Lung (tissue), 11 donors: ENCODE measurements at regions not wholly inside any gene's neighbourhood (a gene's known extent, or its start where the extent isn't known, plus 50 kb on each side); places are given as distances from the start of the nearest gene placed in this dataset.

Experiments
- ATAC-seq: fragments of 200-7000 bp; cut with Tn5 transposase; one replicate; pipeline ENCODE4 v1.9.1; 2020; ENCODE audit warnings: moderate number of reproducible peaks; ENCODE audit not compliant: insufficient read depth, low FRiP score
- DNase-seq, 3 donors: peaks; one replicate each; pipeline ENCODE4 v3.0.0-alpha.2; 2013 to 2017
- H3K27ac ChIP-seq, 2 donors: one replicate each; pipeline ENCODE4 v1.5.1; 2013; ENCODE audit warnings: mild to moderate bottlenecking in 2 of 2, moderate library complexity in 2 of 2, control low read depth in 1 of 2, inconsistent platforms in 1 of 2, low read depth in 1 of 2, low read length in 1 of 2
- H3K27me3 ChIP-seq, 3 donors: one replicate each; pipeline ENCODE4 v1.5.1; 2013; ENCODE audit warnings: low read length in 2 of 3; ENCODE audit not compliant: control insufficient read depth in 3 of 3, insufficient read depth in 3 of 3
- H3K36me3 ChIP-seq, 4 donors: one replicate each; pipeline ENCODE4 v1.5.1; 2013; ENCODE audit warnings: low read length in 4 of 4, mild to moderate bottlenecking in 1 of 4, moderate library complexity in 1 of 4; ENCODE audit not compliant: control insufficient read depth in 4 of 4, insufficient read depth in 4 of 4
- H3K4me1 ChIP-seq, 5 donors: one replicate each; pipeline ENCODE4 v1.5.1; 2013; ENCODE audit warnings: low read length in 5 of 5, mild to moderate bottlenecking in 2 of 5, moderate library complexity in 1 of 5; ENCODE audit not compliant: control insufficient read depth in 5 of 5, insufficient read depth in 5 of 5
- H3K4me3 ChIP-seq: one replicate; pipeline ENCODE4 v1.5.1; 2013; ENCODE audit warnings: mild to moderate bottlenecking, control low read depth, moderate library complexity
- H3K9ac ChIP-seq, 2 donors: one replicate each; pipeline ENCODE4 v1.5.1; 2013; ENCODE audit warnings: low read length in 2 of 2, control low read depth in 1 of 2; ENCODE audit not compliant: insufficient read depth in 1 of 2
- H3K9me3 ChIP-seq, 4 donors: one replicate each; pipeline ENCODE4 v1.5.1; 2013; ENCODE audit warnings: low read length in 3 of 4, mild to moderate bottlenecking in 1 of 4, moderate library complexity in 1 of 4; ENCODE audit not compliant: control insufficient read depth in 4 of 4, insufficient read depth in 3 of 4
- CTCF ChIP-seq: IDR thresholded peaks from 2 replicates; pipeline ENCODE4 v1.5.1; 2012; ENCODE audit warnings: mild to moderate bottlenecking; ENCODE audit errors: control extremely low read depth, extremely low read depth
- WGBS, 2 donors: extraction: QIAGEN DNeasy Blood & Tissue Kit; methylation state at CpG; one replicate each; pipeline ENCODE4 v1.1.7; 2013; 5-methylcytosine and 5-hydroxymethylcytosine counted together
- donor health status: control.
- donor health status: control.
- donor health status: Bipolar disorder and iron deficiency.
- donor health status: healthy.
- donor health status: DM: yes; HTN: yes; CAD: no.

GRCh38 chr11:116426761-116427160 is 346.0 kb downstream of the BUD13 start:
- no peak overlapping the region for H3K4me3 ChIP-seq
- no peak for ATAC-seq
- no peaks in the 10 kb centered on the region for H3K36me3 ChIP-seq
- no peak overlapping the region for H3K27ac ChIP-seq
- TF ChIP-seq CTCF, result no peak
- no peaks in the 10 kb centered on the region for H3K27me3 ChIP-seq
- WGBS, 2 donors, result 70 to 71% methylated on average over 1 of the region's 1 CpG
- no peak for DNase-seq
- no peak overlapping the region for H3K9ac ChIP-seq
- H3K4me1 ChIP-seq, result peaks cover 0 to 11% (median 0%) of the 10 kb centered on the region in 5 donors
- no peaks in the 10 kb centered on the region for H3K9me3 ChIP-seq

GRCh38 chr11:116424615-116425261 is 348.0 kb downstream of the BUD13 start:
- ATAC-seq (no peak), DNase-seq (no peak)
- H3K4me3 ChIP-seq, result no peak overlapping the region
- H3K4me1 ChIP-seq, result peaks cover 0 to 16% (median 0%) of the 10 kb centered on the region in 5 donors
- WGBS, 2 donors, result 78 to 85% methylated on average over 4 of the region's 4 CpGs
- no peak overlapping the region for H3K27ac ChIP-seq
- no peaks in the 10 kb centered on the region for H3K27me3 ChIP-seq
- H3K9ac ChIP-seq, result no peak overlapping the region
- H3K9me3 ChIP-seq, result no peaks in the 10 kb centered on the region
- no peak for TF ChIP-seq CTCF
- H3K36me3 ChIP-seq, result no peaks in the 10 kb centered on the region

GRCh38 chr11:116422956-116423600 is 349.7 kb downstream of the BUD13 start:
- ATAC-seq, result no peak
- no peak overlapping the region for H3K4me3 ChIP-seq
- H3K9ac ChIP-seq, result no peak overlapping the region
- no peak overlapping the region for H3K27ac ChIP-seq
- H3K9me3 ChIP-seq, result peaks cover 0 to 2% (median 0%) of the 10 kb centered on the region in 4 donors
- H3K4me1 ChIP-seq, result peaks cover 0 to 13% (median 0%) of the 10 kb centered on the region in 5 donors
- TF ChIP-seq CTCF, result no peak
- no peaks in the 10 kb centered on the region for H3K36me3 ChIP-seq
- no peaks in the 10 kb centered on the region for H3K27me3 ChIP-seq
- 71 to 84% methylated on average over 6 of the region's 6 CpGs for WGBS, 2 donors
- DNase-seq, result no peak
